Kidney glomerular epithelial cell (primary cell): ENCODE measurements at regions not wholly inside any gene's neighbourhood (a gene's known extent, or its start where the extent isn't known, plus 50 kb on each side); places are given as distances from the start of the nearest gene placed in this dataset.

Source experiments
- DNase-seq: peaks from one replicate; lab custom pipeline; 2025; lab: John Stamatoyannopoulos, UW

GRCh38 chr15:96415513-96416217 lies 85.2 kb downstream of the NR2F2 start:
- no peak for DNase-seq

DNA sequence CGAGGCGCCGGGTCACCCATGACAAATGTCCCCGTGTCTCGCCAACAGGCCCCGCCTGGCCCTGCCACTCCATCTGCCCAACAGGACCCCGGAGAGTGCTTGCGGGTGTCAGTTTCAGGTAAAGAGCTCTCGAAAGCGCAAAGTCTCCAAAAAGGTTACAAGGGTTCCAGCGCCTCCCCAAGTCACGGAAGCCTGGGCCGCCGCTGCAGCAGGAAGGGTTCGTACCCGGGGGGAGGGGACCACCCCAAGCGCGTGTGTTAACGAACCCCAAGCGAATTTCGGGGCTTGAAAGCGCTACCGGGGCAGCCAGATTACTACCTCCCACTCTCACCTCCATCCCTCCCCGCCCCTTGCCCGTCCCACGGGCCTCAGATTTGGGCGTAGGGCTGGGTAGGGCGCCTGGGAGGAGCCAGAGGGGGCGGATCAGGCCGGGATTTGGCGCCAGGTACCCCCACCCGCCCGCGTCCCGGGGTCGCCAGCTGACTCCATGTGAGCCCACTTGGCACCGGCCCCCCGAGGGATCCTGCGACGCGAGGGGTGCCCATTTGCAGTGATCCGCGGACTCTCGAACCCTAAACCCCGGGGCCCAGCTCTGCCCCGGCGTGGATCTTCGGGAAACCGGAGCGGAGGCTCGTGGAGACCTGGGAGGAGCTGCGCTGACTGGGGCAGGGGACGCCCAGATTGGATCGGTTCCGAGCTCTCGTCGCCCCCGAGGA lies 85.9 kb downstream of the NR2F2 start:
- DNase-seq = no peak

- DNase-seq = peak; percentile 15
These were observed 86.6 kb downstream of the NR2F2 start for GRCh38 chr15:96416934-96417759.

DNA sequence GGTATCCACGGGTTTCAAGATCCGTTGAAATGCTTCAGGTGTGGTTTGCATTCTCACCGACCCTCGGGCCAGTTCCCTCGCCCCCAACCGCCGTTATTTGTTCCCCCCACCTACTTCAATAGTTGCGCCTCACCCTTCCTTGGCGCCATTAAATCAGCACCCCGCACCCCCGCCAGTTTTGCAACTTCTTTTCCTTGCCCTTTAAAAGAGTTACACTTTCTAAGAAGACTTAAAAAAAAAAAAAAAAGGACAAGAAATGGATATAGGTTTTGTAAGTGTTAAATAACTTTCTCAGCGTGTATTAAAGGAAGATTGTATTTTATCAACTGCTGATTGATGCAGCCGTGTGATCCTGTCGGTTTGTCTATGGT lies 87.2 kb downstream of the NR2F2 start:
- no peak for DNase-seq

DNA sequence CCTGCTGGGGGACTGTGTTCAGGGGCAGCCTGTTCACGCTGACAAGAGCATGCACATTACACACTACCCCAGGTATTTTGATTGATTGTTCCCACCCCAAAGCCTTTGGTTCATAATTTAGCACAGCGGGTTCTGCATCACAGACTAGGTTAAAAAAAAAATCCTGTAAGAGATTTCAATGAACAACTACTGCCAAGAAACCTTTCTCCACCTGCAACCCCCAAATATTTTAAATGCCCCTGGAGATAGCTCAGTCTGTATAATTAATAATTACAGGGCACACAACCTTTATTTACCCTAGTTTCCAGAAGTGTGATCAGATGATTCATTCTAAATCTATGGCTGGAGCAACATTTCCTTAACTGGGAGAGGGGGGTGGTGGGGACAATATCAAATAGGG lies 87.6 kb downstream of the NR2F2 start:
- DNase-seq = peak; percentile 83

- DNase-seq = peak; percentile 59
These were observed 90.7 kb downstream of the NR2F2 start for GRCh38 chr15:96421178-96421601.

GRCh38 chr15:96422125-96422524 lies 91.6 kb downstream of the NR2F2 start:
- no peak for DNase-seq

DNA sequence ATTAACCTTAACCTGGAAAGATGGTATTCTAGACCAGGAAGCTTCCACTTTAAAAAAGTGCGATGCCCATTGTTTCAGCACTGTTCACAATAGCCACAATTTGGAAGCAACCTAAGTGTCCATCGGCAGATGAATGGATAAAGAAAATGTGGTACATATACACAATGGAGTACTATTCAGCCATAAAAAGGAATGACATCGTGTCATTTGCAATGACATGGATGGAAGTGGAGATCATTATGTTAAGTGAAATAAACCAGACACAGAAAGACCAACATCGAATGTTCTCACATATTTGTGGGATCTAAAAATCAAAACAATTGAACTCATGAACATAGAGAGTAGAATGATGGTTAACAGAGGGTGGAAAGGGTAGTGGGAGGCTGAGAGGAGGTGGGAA lies 94.2 kb downstream of the NR2F2 start:
- DNase-seq = no peak

DNA sequence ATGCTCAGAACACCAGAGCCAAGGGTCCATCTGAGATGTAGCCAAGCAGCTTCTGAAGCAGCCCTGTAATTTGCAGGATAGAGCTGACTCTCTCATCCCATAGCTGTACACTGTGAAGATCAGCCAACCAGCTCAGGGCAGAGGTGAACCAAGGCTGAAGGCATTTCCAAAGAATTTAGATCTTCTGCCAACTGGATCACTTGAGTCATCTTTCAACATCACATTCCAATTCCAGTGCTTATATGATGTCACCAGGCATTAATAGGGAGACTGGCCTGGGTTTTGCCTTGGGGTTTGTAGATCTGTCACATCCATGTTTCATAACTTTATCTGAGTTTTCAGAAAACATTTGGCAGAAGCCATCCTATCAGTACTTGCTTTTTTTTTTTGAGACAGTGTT lies 98.2 kb downstream of the NR2F2 start:
- DNase-seq = peak; percentile 97

- DNase-seq = no peak
These were observed 101.3 kb downstream of the NR2F2 start for GRCh38 chr15:96431786-96432185.

DNA sequence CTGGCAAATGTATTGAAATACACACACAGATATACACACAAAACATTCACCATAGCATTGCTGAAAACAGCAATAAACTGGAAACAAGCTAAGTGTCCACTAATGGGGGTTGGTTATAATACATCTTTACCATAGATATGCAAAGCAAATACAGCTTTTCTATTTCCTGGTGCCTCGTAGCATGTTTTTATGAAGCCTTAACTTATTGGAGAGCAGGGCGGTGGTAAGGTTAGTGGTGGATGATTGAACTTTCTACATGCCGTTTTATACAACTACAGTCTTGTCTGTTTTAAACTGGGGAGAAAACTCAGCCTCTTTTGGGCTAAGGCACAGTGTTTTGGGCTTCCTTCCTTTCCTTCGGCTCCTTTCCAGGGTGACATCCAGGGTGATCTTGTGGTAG lies 104.5 kb downstream of the NR2F2 start:
- no peak for DNase-seq

DNA sequence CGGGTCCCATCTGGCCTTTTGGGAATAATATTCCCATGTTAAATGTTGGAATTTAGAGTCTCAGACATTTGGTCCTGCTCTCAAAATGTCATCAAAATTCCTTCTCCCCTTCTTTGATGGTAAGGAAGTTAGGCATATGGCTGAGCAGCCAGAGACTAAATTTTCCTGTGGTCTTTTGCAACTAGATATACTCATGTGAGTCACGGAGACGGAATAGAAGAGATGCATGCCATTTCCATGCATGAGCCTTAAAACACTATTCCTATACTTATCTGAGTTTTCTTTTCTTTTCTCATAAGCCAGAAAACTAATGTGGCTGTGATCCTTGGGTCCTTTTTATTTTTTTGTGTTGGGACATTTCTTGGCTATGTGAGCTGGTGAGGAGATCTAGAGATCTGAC lies 105.3 kb downstream of the NR2F2 start:
- no peak for DNase-seq

DNA sequence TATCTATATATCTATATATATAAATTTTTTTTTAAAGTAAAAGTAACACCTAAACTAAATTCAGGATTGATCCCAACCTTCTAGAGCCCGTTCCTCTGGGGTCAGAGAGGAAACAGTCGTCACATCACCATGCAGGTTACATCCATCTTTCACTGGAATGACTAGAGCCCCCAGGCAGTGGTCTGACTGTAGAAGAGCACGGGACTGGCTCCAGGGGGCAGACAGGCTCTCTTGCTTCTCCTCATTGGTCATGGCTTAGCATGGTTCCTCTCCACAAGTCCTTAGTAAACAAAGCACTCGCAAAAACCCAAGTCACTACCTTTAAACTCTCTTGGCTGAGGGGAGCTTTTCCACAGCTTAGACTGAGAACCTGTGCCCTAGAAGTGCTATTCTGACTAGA lies 110.5 kb downstream of the NR2F2 start:
- no peak for DNase-seq

DNA sequence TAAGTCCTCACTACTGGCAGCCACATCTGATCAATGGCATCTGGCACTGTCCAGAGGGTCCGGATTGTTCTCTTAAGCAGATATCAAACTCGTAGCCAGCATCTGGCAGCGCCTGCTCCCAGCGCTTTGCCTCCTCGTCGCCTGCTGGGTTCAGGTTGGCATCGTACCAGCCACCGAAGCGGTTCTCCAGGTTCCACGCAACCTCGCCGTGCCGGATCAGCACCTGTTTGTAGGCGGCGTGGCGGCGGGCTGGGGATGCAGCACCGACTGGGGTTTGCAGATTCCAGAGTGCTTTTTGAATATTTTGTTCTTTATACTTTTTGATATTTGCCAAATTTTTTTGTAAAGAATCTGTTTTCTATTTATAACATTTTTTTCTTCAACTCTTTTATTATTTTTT lies 111.6 kb downstream of the NR2F2 start:
- DNase-seq = no peak

GRCh38 chr15:96444865-96445264 lies 114.4 kb downstream of the NR2F2 start:
- no peak for DNase-seq

DNA sequence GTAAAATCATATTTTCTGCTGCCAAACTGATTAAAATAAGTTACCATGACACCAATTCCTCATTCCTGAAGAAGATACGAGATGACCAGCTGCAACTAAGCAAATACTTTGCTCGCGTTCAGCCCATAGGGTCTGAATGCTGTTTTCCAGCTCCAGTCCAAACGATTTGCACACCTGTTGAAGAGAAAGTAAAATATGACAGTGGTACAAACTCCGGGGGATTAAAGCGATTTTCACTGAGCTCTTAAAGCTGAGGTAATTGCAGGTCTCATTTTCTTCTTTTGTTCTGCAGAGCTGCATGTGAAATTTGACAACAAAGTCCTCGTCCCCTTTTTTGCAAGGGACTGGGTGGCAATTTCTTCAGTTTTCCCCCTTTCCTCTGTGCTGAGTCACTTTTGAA lies 118.4 kb downstream of the NR2F2 start:
- no peak for DNase-seq

GRCh38 chr15:96457841-96458240 lies 127.3 kb downstream of the NR2F2 start:
- no peak for DNase-seq

- peak; percentile 28 for DNase-seq
These were observed 129.6 kb downstream of the NR2F2 start for GRCh38 chr15:96460106-96460505.

- DNase-seq = no peak
These were observed 132.6 kb downstream of the NR2F2 start for GRCh38 chr15:96462768-96463750.

GRCh38 chr15:96466389-96466947 lies 136.0 kb downstream of the NR2F2 start:
- no peak for DNase-seq

GRCh38 chr15:96468036-96468435 lies 137.5 kb downstream of the NR2F2 start:
- no peak for DNase-seq
